ENCODE measurements at regions not wholly inside any gene's neighbourhood (a gene's known extent, or its start where the extent isn't known, plus 50 kb on each side); places are given as distances from the start of the nearest gene placed in this dataset.
"Not testable (repeated sequence)": the region's sequence is repeated elsewhere in the genome, so short reads cannot be mapped to it uniquely, and the experiment has no call there.

GRCh38 chr6:75031102-75031501, 174.8 kb downstream of the COL12A1 start:
- not testable (repeated sequence) for DNase-seq

- DNase-seq, result no peak
Measured at GRCh38 chr6:75029333-75029732, 176.5 kb downstream of the COL12A1 start.

- DNase-seq, result no peak
Measured at GRCh38 chr6:75025371-75025770, 180.5 kb downstream of the COL12A1 start.

GRCh38 chr6:75024828-75025227, 181.0 kb downstream of the COL12A1 start:
- no peak for DNase-seq

GRCh38 chr6:75023634-75024033, 182.2 kb downstream of the COL12A1 start:
- no peak for DNase-seq

GRCh38 chr6:75020971-75021370, 184.9 kb downstream of the COL12A1 start:
- no peak for DNase-seq

GRCh38 chr6:75020376-75020775, 185.5 kb downstream of the COL12A1 start:
- no peak for DNase-seq

- no peak for DNase-seq
Measured at GRCh38 chr6:75012018-75012417, 193.8 kb downstream of the COL12A1 start.

GRCh38 chr6:75003984-75004383, 201.9 kb downstream of the COL12A1 start:
- DNase-seq, result not testable (repeated sequence)

GRCh38 chr6:74997646-74998045, 208.2 kb downstream of the COL12A1 start:
- DNase-seq, result no peak

GRCh38 chr6:74993136-74993535, 212.7 kb downstream of the COL12A1 start:
- DNase-seq, result no peak

- DNase-seq, result no peak
Measured at GRCh38 chr6:74991573-74992332, 214.1 kb downstream of the COL12A1 start.

- DNase-seq, result no peak
Measured at GRCh38 chr6:74979065-74979766, 226.6 kb downstream of the COL12A1 start.

- DNase-seq, result no peak
Measured at GRCh38 chr6:74976701-74977100, 229.2 kb downstream of the COL12A1 start.

- DNase-seq, result no peak
Measured at GRCh38 chr6:74976026-74976425, 229.8 kb downstream of the COL12A1 start.

GRCh38 chr6:74973591-74973990, 232.3 kb downstream of the COL12A1 start:
- no peak for DNase-seq

GRCh38 chr6:74971633-74972032, 234.2 kb downstream of the COL12A1 start:
- no peak for DNase-seq

- DNase-seq, result no peak
Measured at GRCh38 chr6:74969591-74970267, 236.1 kb downstream of the COL12A1 start.

- DNase-seq, result no peak
Measured at GRCh38 chr6:74967821-74968220, 238.0 kb downstream of the COL12A1 start.

GRCh38 chr6:74966712-74967111, 239.1 kb downstream of the COL12A1 start:
- no peak for DNase-seq

GRCh38 chr6:74964871-74965441, 240.9 kb downstream of the COL12A1 start:
- no peak for DNase-seq

Data from nucleus accumbens (tissue), 56 donors.